ENCODE measurements at regions not wholly inside any gene's neighbourhood (a gene's known extent, or its start where the extent isn't known, plus 50 kb on each side); places are given as distances from the start of the nearest gene placed in this dataset.

GRCh38 chr2:94970353-94970752 is 55.2 kb upstream of the MAL start:
- H3K36me3 ChIP-seq (replicated peaks in 1 of 2; ENCODE audit: insufficient read depth in 1 of 2, low read depth in 2 of 2): no peaks in the 10 kb centered on the region
- no peaks in the 10 kb centered on the region for H3K9me3 ChIP-seq
- DNase-seq: no peak
- no peaks in the 10 kb centered on the region for H3K4me1 ChIP-seq
- no peaks in the 10 kb centered on the region for H3K27me3 ChIP-seq
- WGBS, 2 donors: 61 to 63% methylated on average over 4 of the region's 4 CpGs
- no peak overlapping the region for H3K4me3 ChIP-seq
- no peak for ATAC-seq
- no peak overlapping the region for H3K27ac ChIP-seq
- TF ChIP-seq CTCF (IDR thresholded peaks at IDR 0.05) (no peak), POLR2A (IDR thresholded peaks at IDR 0.05) (no peak)
- intact Hi-C loops (cut with DNase I): no loop called here

Data from body of pancreas (tissue), 4 donors.